ENCODE measurements at regions not wholly inside any gene's neighbourhood (a gene's known extent, or its start where the extent isn't known, plus 50 kb on each side); places are given as distances from the start of the nearest gene placed in this dataset.

GRCh38 chr3:127065138-127065427, 82.2 kb downstream of the PLXNA1 start:
- Histone ChIP-seq H3K79me2 (ENCODE audit: control insufficient read depth, insufficient read depth, low read length) (no peaks in the 10 kb centered on the region), H3K4me2 (ENCODE audit: insufficient read depth, low read length) (no peak overlapping the region), H3K4me3 (replicated peaks in 1 of 3; ENCODE audit: insufficient read depth in 1 of 3, low read depth in 1 of 3, low read length in 3 of 3) (no peak overlapping the region), H3K9me3 (replicated peaks; ENCODE audit: control insufficient read depth, insufficient read depth, low read length) (no peaks in the 10 kb centered on the region), H3K27me3 (ENCODE audit: control insufficient read depth in 2 of 2, insufficient read depth in 2 of 2, low read length in 2 of 2) (peaks cover 0 to 3% of the 10 kb centered on the region in 2 experiments), H3K4me1 (ENCODE audit: control insufficient read depth, extremely low read depth, insufficient read depth, low read length) (no peaks in the 10 kb centered on the region), H2AFZ (ENCODE audit: low read depth, low read length) (no peak overlapping the region), H3K9ac (replicated peaks; ENCODE audit: extremely low read depth, insufficient read depth, low read length) (no peak overlapping the region), H3K36me3 (ENCODE audit: control insufficient read depth in 2 of 2, extremely low read depth in 1 of 2, insufficient read depth in 2 of 2, low read length in 2 of 2) (no peaks in the 10 kb centered on the region), H3K27ac (ENCODE audit: insufficient read depth, low read depth, low read length) (no peak overlapping the region), H3K9me1 (replicated peaks; ENCODE audit: control insufficient read depth, extremely low read depth, insufficient read depth, low read length) (no peaks in the 10 kb centered on the region), H4K20me1 (replicated peaks; ENCODE audit: control insufficient read depth, extremely low read depth, insufficient read depth, low read length) (no peaks in the 10 kb centered on the region)
- FAIRE-seq (no peak), DNase-seq (ENCODE audit: low read depth, low spot score) (no peak)
- intact Hi-C loops (cut with micrococcal nuclease), result no loop called here
- CTCF ChIA-PET, result no interaction called here
- dilution Hi-C loops (cut with MboI; ENCODE audit: extremely low pct_ligation_motif_present, low sequenced_read_pairs), result no loop called here
- POLR2A ChIA-PET, result no interaction called here
- no TSS peak for BruUV-seq (replicated peaks)
- TF ChIP-seq EZH2 (IDR thresholded peaks at IDR 0.05; ENCODE audit: borderline replicate concordance, low read depth, low read length, severe bottlenecking), result no peak
- TF ChIP-seq GATA2 (IDR thresholded peaks at IDR 0.05; ENCODE audit: insufficient read depth, insufficient read length, low read depth, low read length), result no peak
- no peak for TF ChIP-seq JUN (IDR thresholded peaks at IDR 0.05; ENCODE audit: borderline replicate concordance, insufficient read depth, insufficient read length, low read depth)
- no peak for TF ChIP-seq POLR2AphosphoS5 (IDR thresholded peaks at IDR 0.05; ENCODE audit: insufficient read depth, low read depth, low read length)
- TF ChIP-seq FOS (IDR thresholded peaks at IDR 0.05; ENCODE audit: borderline replicate concordance, insufficient read depth, low read length), result no peak
- no peak for TF ChIP-seq MYC (IDR thresholded peaks at IDR 0.05; ENCODE audit: low read depth, low read length)
- no peak for TF ChIP-seq CTCF (IDR thresholded peaks at IDR 0.05; ENCODE audit: extremely low read depth in 1 of 2, insufficient read depth in 1 of 2, low read depth in 1 of 2, low read length in 2 of 2)
- TF ChIP-seq POLR2A (IDR thresholded peaks at IDR 0.05; ENCODE audit: low read depth, low read length), result no peak
- no peak for TF ChIP-seq MAX (IDR thresholded peaks at IDR 0.05; ENCODE audit: insufficient read depth, insufficient read length)
